ENCODE measurements at regions not wholly inside any gene's neighbourhood (a gene's known extent, or its start where the extent isn't known, plus 50 kb on each side); places are given as distances from the start of the nearest gene placed in this dataset.
A peak's percentile ranks its signal among the peaks of the same experiment; 100 is the strongest.

DNA sequence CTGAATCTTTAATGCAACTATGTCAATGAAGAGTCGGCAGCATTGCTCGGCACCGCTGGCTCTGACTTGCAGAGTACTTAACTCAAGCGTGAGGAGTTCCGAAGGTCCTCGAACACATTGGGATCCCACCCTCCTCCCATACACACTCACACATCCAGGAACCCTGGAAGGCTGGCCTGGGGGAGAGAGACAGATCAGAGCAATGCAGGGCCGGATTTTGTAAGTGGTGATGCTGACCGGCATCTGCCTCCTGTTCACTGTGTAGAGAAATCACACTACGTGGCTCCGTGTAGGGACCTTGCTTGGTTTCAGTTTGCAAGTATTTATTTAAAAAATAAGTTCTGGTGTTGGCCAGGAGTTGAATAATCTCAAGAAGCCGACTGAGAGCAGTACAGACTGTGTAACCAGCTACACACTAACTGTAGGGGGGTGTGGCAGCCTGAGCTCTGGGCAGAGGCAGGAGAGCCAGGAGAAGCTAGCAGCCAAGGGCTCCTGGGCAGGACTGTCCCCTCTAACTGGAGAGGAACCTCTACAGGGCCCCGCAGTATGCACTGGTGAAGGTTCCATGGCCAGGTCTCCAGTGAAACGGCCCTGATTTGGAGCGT is 190.2 kb upstream of the TNRC6C start:
- no peak for DNase-seq

DNA sequence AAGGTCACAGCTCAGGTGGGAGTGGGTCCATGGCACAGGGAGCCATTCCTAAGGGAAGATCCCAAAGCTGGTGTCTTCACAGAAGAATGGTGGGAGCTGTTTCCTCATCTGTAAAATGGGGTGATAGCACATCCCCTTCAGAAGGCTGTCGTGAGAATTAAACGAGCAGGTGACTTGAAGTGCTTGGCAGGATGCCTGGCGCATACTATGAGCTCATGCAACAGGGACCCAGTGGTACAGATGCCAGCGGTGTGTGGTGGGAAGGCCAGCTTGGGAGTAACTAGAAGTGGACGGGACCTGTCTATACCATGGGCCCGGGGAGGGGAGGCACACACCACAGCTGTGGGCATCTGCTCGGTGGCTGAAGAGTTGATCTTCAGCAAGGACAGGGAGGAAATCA is 189.3 kb upstream of the TNRC6C start:
- no peak for DNase-seq

DNA sequence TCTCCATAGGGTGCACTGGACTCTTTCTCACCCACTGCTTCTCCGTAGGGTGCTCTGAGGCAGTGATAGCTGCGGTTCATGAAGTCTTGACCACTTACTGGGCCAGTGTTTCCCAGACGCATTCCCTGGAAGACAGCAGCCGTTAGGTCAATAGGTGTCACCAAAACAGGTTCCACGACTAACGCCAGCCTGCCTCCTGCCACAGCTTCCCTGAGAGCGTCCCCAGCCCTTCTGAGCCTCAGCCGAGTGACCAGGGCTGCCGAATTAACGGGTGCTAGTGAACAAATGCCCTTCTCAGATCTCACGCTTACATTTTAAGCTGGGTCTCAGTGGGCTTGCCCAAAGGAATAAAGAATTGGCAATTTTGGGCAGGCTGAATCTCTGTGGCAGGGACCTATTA is 188.7 kb upstream of the TNRC6C start:
- no peak for DNase-seq

GRCh38 chr17:77770331-77771105 is 188.0 kb upstream of the TNRC6C start:
- DNase-seq, result no peak

GRCh38 chr17:77771145-77771544 is 187.4 kb upstream of the TNRC6C start:
- DNase-seq, result no peak

- DNase-seq, result no peak
Measured at GRCh38 chr17:77771587-77771986, 186.9 kb upstream of the TNRC6C start.

- DNase-seq, result no peak
Measured at GRCh38 chr17:77771998-77772397, 186.5 kb upstream of the TNRC6C start.

DNA sequence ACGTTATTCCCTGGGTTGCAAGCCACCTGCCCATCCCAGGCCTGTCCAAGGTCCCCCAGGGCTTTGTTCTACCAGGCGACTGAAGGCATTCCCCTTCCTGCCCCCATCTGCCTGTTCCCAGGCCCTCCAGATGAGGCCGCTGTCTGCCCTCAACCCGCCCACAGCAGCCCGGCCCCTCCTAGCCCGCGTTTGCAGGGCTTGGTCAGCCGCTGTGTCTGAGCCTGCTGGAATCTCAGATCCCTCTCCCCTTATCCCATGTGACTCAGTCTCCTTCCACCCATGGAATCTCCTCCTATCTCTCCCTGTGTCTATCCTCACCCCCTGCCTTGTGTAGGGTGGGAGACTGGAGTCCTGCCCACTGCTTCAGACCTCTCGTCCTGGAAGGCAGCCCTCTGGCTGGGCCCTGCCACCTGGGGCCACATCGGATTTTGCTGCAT is 186.0 kb upstream of the TNRC6C start:
- peak; percentile 61 for DNase-seq

- DNase-seq, result no peak
Measured at GRCh38 chr17:77772899-77773358, 185.6 kb upstream of the TNRC6C start.

- DNase-seq, result no peak
Measured at GRCh38 chr17:77774182-77774581, 184.3 kb upstream of the TNRC6C start.

- no peak for DNase-seq
Measured at GRCh38 chr17:77778636-77779489, 179.6 kb upstream of the TNRC6C start.

DNA sequence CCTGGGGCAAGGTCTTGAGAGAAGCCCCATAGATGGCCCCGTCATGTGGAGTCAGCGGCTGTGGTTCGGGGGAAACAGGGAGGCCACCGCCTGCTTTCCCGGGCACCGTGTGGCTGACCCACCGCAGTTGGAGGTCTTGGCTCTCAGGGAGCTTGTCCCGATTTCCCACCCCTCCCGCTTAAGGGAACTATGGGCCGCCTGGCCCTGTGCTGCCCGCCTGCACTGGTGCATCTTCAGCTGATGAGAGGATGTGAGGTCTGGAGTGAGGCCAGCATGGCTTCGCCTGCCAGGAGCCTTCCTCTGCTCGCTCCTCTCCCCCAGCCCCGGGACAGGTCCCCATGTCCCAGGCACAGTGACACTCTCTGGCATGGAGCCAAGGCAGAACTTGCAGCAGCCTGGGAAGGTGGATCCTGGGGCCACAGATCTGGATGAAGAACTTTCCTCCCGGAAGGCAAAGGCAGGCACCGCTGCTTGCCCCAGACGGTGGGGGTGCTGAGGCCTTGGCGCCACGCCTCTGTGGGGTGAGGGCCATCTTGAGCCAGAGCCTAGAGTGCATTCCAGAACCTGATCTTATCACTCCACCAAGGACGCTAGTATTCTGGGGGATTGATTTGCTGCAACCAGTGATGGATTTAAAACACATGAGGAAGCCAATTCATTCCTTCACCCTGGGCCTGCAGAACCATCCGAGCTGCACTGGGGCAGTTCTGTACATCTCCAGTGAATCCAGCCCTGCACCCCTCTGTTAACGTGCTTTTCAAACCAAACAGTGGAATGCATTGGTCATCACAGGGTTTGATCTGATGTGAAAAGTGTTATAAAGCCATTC is 178.6 kb upstream of the TNRC6C start:
- no peak for DNase-seq

DNA sequence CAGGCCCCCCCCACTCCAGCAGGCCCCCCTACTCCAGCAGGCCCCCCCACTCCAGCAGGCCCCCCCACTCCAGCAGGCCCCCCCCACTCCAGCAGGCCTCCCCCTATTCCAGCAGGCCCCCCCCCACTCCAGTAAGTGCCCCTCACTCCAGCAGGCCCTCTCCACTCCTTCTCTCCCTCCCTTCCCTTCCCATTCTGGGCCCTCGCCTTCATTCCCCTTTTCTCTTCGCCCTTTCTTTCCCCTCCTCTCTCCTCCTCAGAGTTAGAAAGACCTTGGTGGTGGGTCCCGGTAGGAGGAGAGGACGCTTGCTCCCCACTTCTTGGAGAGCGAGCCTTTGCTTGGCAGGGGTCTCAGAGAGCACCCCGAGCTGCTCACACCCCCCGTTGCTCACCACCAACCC is 177.0 kb upstream of the TNRC6C start:
- no peak for DNase-seq

DNA sequence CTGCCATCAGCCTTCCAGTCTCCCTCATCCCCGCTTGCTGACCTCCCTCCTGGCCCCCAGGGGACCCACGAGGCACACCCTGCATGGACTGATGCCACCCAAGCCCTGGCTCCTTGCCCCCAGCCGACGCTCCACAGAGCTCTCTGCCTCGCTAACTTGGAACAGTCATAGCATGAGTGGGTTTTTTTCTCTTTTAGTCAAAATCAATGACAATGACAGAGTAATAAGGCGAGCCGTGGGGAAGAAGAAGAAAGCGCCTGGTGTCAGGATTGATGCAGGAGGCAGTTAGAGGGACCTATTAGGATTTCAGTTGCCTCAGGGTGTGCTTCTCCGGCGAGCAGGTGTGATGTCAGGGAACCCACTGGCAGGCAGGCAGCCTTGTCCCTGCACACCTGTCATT is 176.3 kb upstream of the TNRC6C start:
- DNase-seq, result peak; percentile 18

DNA sequence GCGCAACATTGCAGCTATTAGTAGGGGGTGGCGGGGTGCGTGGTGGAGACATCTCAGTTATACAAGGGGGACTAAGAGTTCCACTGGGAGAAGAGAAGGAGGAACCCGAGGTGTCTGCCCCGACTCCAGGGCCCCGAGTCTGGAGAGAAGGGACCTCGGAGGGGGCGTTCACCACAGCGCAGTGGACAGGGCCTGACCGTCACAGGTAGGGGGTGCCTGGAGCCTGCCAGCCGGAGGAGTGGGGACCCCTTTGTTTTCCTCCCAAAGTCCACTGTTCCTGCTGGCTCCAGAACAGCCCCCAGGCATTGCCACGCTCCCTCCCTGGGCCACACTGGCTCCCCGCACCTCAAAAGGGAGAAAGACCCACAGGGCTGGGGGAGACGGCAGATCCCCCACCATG is 175.9 kb upstream of the TNRC6C start:
- DNase-seq, result no peak

DNA sequence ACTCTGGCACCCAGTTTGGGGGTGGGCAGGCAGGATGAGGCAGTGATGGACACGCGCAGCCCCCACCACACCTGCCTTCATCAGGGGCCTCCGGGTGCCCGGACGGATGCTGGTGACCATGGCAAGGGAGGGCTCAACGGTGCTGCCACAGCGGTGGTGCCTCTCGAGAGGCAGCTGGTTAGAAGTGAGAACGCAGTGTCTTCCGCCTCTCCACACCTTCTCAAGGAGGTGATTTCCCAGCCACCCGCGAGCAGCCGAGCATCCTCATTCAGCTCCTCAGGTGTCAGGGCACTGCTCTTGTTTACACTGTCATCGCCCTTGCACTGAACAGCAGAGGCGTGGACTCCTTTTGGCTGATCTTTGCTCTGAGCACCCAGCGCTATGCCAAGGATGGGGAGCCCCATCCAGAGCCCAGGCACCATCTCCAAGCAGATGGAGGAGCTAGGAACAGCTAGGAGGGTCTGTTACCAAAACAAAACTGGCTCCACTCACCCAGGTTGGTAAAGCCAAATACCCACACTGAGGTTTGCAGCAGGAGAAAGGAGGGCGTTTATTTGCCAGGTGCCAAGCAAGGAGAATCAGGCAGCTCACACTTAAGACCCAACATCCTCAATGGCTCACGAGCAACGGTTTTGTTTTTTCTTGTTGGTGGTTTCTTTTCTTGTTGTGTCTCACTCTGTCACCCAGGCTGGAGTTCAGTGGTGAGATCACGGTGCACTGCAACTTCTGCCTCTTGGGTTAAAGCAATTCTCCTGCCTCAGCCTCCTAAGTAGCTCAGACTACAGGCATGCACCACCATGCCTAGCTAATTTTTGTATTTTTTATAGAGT is 174.3 kb upstream of the TNRC6C start:
- DNase-seq, result peak; percentile 68

- no peak for DNase-seq
Measured at GRCh38 chr17:77785312-77785905, 173.1 kb upstream of the TNRC6C start.

- DNase-seq, result no peak
Measured at GRCh38 chr17:77786090-77786489, 172.4 kb upstream of the TNRC6C start.

DNA sequence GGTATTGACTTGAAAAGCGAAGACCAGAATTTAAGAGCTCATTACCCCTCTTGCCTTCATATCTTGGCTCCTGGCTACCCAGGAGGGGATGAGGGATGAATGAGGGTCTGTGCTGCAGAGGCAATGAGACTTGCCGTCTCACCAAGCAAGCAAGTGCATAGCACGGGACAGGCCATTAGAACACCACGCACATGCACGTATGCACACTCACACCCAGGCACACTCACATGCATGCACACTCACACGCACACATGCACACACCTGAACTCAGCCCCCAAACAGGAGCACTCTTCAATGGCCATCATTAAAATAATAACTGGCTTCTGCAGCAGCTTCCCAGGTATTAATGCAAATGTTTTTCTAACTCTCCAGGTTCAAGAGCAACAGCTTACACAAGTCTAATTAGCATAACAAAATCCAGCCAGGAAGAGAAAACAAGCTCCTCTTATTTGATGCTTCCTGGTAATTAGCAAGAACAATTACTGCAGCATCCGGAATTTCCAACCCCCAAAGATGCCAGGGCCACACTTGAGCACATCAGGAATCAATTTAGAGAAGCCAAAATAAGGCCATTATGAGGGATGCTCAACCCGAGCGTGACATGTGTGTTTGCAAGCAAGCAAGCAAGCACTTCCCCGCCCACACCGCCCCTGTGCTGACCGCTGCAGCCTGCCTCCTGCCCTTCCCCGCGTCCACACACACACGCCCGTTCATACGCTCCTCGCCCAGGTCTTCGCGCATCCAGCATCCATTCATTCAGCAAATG is 171.6 kb upstream of the TNRC6C start:
- no peak for DNase-seq

GRCh38 chr17:77790143-77790829 is 168.2 kb upstream of the TNRC6C start:
- DNase-seq, result no peak
